ENCODE measurements at regions not wholly inside any gene's neighbourhood (a gene's known extent, or its start where the extent isn't known, plus 50 kb on each side); places are given as distances from the start of the nearest gene placed in this dataset.
A peak's percentile ranks its signal among the peaks of the same experiment; 100 is the strongest.

- Histone ChIP-seq H3K4me3 (no peak overlapping the region), H3K27me3 (peaks cover 0 to 5% of the 10 kb centered on the region in 2 donors), H3K4me1 (no peaks in the 10 kb centered on the region), H3K27ac (no peak overlapping the region), H3K9me3 (no peaks in the 10 kb centered on the region), H3K36me3 (no peaks in the 10 kb centered on the region)
- ATAC-seq: no peak
- intact Hi-C loops (cut with DNase I): no loop called here
- DNase-seq: no peak
- no peak for TF ChIP-seq CTCF (IDR thresholded peaks at IDR 0.05)
These were observed 76.2 kb upstream of the FRMD6 start for GRCh38 chr14:51575349-51576116.

DNA sequence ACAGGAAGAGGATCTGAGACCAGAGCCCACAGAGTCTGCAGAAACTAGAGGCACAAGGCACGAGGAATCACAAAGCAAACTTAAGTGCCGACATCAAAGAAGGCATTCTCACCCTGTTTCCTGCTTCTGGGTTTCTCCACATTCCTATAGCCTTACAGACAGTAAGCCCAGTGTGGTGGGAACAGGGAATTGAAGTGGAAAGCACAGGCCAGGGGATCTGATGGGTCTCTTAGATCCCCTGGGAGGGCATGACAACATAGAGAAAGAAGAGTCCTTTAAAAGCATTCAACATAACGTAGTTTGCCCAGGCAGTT, 75.6 kb upstream of the FRMD6 start:
- no peak for TF ChIP-seq CTCF (IDR thresholded peaks at IDR 0.05)
- Histone ChIP-seq H3K4me3 (no peak overlapping the region), H3K27ac (no peak overlapping the region), H3K9me3 (no peaks in the 10 kb centered on the region), H3K27me3 (peaks cover 0 to 5% of the 10 kb centered on the region in 2 donors), H3K36me3 (no peaks in the 10 kb centered on the region), H3K4me1 (no peaks in the 10 kb centered on the region)
- ATAC-seq (no peak), DNase-seq (no peak)
- intact Hi-C loops (cut with DNase I): no loop called here

GRCh38 chr14:51576879-51577278, 74.8 kb upstream of the FRMD6 start:
- intact Hi-C loops (cut with DNase I): no loop called here
- Histone ChIP-seq H3K27ac (no peak overlapping the region), H3K36me3 (no peaks in the 10 kb centered on the region), H3K27me3 (peaks cover 0 to 5% of the 10 kb centered on the region in 2 donors), H3K9me3 (no peaks in the 10 kb centered on the region), H3K4me1 (no peaks in the 10 kb centered on the region), H3K4me3 (no peak overlapping the region)
- ATAC-seq (no peak), DNase-seq (no peak)
- TF ChIP-seq CTCF (IDR thresholded peaks at IDR 0.05): no peak

DNA sequence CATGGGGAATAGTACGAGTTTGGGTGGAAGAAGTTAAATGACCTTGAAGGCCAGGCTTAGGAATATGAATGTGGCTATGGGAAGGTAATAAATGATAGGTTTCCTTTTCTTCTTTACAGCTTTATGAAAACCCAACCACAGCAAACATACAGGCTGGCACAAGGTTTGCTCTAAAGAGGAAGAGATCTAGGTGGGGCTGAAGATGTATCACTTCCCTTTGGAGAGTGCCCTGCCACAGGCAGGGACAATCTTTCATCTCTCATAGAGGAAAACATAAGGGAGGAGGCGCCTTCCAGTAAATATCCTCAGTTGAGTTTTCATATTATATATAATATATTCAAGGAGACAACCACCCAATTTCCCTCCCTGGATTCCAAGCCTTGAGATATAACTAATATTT, 72.9 kb upstream of the FRMD6 start:
- H3K4me3 ChIP-seq: no peak overlapping the region
- H3K27me3 ChIP-seq: peaks cover 0 to 5% of the 10 kb centered on the region in 2 donors
- ATAC-seq (no peak), DNase-seq (no peak)
- H3K36me3 ChIP-seq: no peaks in the 10 kb centered on the region
- H3K27ac ChIP-seq: no peak overlapping the region
- TF ChIP-seq CTCF (IDR thresholded peaks at IDR 0.05): no peak
- intact Hi-C loops (cut with DNase I): no loop called here
- no peaks in the 10 kb centered on the region for H3K9me3 ChIP-seq
- no peaks in the 10 kb centered on the region for H3K4me1 ChIP-seq

GRCh38 chr14:51581017-51581881, 70.5 kb upstream of the FRMD6 start:
- H3K4me1 ChIP-seq: no peaks in the 10 kb centered on the region
- DNase-seq (no peak), ATAC-seq (peak; percentile 81)
- intact Hi-C loops (cut with DNase I): no loop called here
- no peaks in the 10 kb centered on the region for H3K36me3 ChIP-seq
- no peak for TF ChIP-seq CTCF (IDR thresholded peaks at IDR 0.05)
- H3K27me3 ChIP-seq: no peaks in the 10 kb centered on the region
- H3K9me3 ChIP-seq: no peaks in the 10 kb centered on the region
- no peak overlapping the region for H3K27ac ChIP-seq
- no peak overlapping the region for H3K4me3 ChIP-seq

All from left lung (tissue), 4 donors.